ENCODE measurements at regions not wholly inside any gene's neighbourhood (a gene's known extent, or its start where the extent isn't known, plus 50 kb on each side); places are given as distances from the start of the nearest gene placed in this dataset.

GRCh38 chr5:44900273-44900954, 91.7 kb downstream of the MRPS30 start:
- no peak for DNase-seq
- no peak overlapping the region for H3K27ac ChIP-seq
- H3K9me3 ChIP-seq: no peaks in the 10 kb centered on the region
- no peak overlapping the region for H3K4me3 ChIP-seq
- no peak for TF ChIP-seq CTCF (IDR thresholded peaks at IDR 0.05)
- H3K27me3 ChIP-seq: no peaks in the 10 kb centered on the region
- H3K4me1 ChIP-seq: no peaks in the 10 kb centered on the region
- H3K36me3 ChIP-seq: no peaks in the 10 kb centered on the region
- intact Hi-C loops (cut with DNase I; ENCODE audit: low total_unique reads): no loop called here

- DNase-seq: no peak
- H3K27me3 ChIP-seq: no peaks in the 10 kb centered on the region
- no peak for TF ChIP-seq CTCF (IDR thresholded peaks at IDR 0.05)
- H3K27ac ChIP-seq: no peak overlapping the region
- no peaks in the 10 kb centered on the region for H3K9me3 ChIP-seq
- intact Hi-C loops (cut with DNase I; ENCODE audit: low total_unique reads): no loop called here
- H3K4me3 ChIP-seq: no peak overlapping the region
- H3K36me3 ChIP-seq: no peaks in the 10 kb centered on the region
- H3K4me1 ChIP-seq: no peaks in the 10 kb centered on the region
Observed at GRCh38 chr5:44907396-44907795, 98.6 kb downstream of the MRPS30 start.

GRCh38 chr5:44909004-44909403, 100.3 kb downstream of the MRPS30 start:
- no peak for TF ChIP-seq CTCF (IDR thresholded peaks at IDR 0.05)
- no peak overlapping the region for H3K4me3 ChIP-seq
- intact Hi-C loops (cut with DNase I; ENCODE audit: low total_unique reads): no loop called here
- no peak for DNase-seq
- no peaks in the 10 kb centered on the region for H3K27me3 ChIP-seq
- no peak overlapping the region for H3K27ac ChIP-seq
- H3K4me1 ChIP-seq: no peaks in the 10 kb centered on the region
- no peaks in the 10 kb centered on the region for H3K9me3 ChIP-seq
- no peaks in the 10 kb centered on the region for H3K36me3 ChIP-seq

GRCh38 chr5:44911501-44911900, 102.8 kb downstream of the MRPS30 start:
- intact Hi-C loops (cut with DNase I; ENCODE audit: low total_unique reads): no loop called here
- Histone ChIP-seq H3K36me3 (no peaks in the 10 kb centered on the region), H3K27me3 (no peaks in the 10 kb centered on the region), H3K27ac (no peak overlapping the region), H3K4me1 (no peaks in the 10 kb centered on the region), H3K4me3 (no peak overlapping the region), H3K9me3 (no peaks in the 10 kb centered on the region)
- DNase-seq: no peak
- TF ChIP-seq CTCF (IDR thresholded peaks at IDR 0.05): no peak

- no peaks in the 10 kb centered on the region for H3K4me1 ChIP-seq
- DNase-seq: no peak
- no peaks in the 10 kb centered on the region for H3K27me3 ChIP-seq
- H3K4me3 ChIP-seq: no peak overlapping the region
- no peak overlapping the region for H3K27ac ChIP-seq
- H3K9me3 ChIP-seq: no peaks in the 10 kb centered on the region
- intact Hi-C loops (cut with DNase I; ENCODE audit: low total_unique reads): no loop called here
- H3K36me3 ChIP-seq: no peaks in the 10 kb centered on the region
- TF ChIP-seq CTCF (IDR thresholded peaks at IDR 0.05): no peak
Observed at GRCh38 chr5:44914221-44914620, 105.5 kb downstream of the MRPS30 start.

- intact Hi-C loops (cut with DNase I; ENCODE audit: low total_unique reads): no loop called here
- Histone ChIP-seq H3K9me3 (peaks cover 0 to 9% (median 0%) of the 10 kb centered on the region in 3 donors), H3K27ac (no peak overlapping the region), H3K27me3 (no peaks in the 10 kb centered on the region), H3K4me1 (no peaks in the 10 kb centered on the region), H3K4me3 (no peak overlapping the region), H3K36me3 (no peaks in the 10 kb centered on the region)
- no peak for DNase-seq
- TF ChIP-seq CTCF (IDR thresholded peaks at IDR 0.05): no peak
Observed at GRCh38 chr5:44919560-44919959, 110.8 kb downstream of the MRPS30 start.

Measured in tibial artery (tissue), 4 donors.